ENCODE measurements at regions not wholly inside any gene's neighbourhood (a gene's known extent, or its start where the extent isn't known, plus 50 kb on each side); places are given as distances from the start of the nearest gene placed in this dataset.

DNA sequence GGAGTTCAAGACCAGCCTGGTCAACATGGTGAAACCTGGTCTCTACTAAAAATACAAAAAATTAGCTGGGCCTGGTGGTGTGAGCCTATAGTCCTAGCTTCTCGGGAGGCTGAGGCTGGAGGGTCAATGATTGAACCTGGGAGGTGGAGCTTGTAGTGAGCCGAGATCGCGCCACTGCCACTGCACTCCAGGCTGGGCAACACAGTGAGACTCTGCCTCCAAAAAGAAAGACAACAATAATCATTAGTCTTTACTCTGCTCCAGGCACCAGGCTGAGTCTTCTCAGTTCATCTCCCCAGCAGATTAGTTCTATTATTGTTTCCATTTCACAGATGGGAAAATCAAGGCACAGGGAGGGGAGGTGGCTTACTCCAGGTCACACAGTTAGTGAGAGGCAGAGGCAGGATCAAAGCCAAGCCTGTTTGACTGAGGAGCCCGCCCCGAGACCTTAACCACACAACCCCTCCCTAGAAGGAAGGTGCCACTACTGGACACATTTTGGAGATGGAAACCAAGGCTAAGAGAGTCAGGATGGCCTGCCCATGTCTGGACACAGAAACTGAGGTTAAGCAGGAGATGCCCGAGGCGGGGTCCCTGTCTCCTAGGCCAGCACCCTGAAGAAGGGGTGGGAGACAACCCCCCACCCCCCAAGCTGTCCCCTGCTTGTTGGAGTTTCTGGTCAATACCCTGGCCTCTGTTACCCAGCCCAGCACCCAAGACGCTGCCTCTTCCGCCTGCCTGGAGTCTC is 75.8 kb downstream of the CEBPB start:
- no peak for TF ChIP-seq EZH2 (IDR thresholded peaks at IDR 0.05; ENCODE audit: borderline replicate concordance, low read length)
- TF ChIP-seq, protein P1, sequence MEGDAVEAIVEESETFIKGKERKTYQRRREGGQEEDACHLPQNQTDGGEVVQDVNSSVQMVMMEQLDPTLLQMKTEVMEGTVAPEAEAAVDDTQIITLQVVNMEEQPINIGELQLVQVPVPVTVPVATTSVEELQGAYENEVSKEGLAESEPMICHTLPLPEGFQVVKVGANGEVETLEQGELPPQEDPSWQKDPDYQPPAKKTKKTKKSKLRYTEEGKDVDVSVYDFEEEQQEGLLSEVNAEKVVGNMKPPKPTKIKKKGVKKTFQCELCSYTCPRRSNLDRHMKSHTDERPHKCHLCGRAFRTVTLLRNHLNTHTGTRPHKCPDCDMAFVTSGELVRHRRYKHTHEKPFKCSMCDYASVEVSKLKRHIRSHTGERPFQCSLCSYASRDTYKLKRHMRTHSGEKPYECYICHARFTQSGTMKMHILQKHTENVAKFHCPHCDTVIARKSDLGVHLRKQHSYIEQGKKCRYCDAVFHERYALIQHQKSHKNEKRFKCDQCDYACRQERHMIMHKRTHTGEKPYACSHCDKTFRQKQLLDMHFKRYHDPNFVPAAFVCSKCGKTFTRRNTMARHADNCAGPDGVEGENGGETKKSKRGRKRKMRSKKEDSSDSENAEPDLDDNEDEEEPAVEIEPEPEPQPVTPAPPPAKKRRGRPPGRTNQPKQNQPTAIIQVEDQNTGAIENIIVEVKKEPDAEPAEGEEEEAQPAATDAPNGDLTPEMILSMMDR (IDR thresholded peaks at IDR 0.05; ENCODE audit: low read length): no peak
